Stimulated activated CD8-positive, alpha-beta memory T cell treated with anti-CD3 and anti-CD28 coated beads, Interleukin-7, amount 100 ng/mL, for 1 hour (primary cell): ENCODE measurements at regions not wholly inside any gene's neighbourhood (a gene's known extent, or its start where the extent isn't known, plus 50 kb on each side); places are given as distances from the start of the nearest gene placed in this dataset.

Experiments used
- DNase-seq, 2 donors: peaks; one replicate each; pipeline ENCODE4 v3.0.0-alpha.2; 2020; ENCODE audit warnings: low read depth in 2 of 2

DNA sequence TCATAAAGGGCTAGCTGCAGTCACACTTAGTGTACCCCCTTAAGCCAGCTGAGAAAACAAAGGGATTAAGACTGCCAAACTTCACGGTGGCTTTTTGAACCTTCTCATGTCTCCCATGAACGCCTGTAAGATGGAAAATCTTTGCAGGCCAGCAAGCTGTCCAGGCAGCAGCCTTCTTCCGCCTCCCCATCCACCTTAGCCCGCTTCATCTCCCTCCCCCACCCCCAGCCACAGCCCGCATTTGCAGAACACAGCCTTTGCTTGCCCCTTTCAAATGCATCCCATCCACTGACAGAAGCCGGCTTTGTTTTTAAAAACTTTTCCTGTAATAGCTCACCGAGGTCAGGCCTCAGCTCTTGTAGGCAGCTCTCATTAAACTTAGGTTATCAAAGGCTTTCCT lies 113.8 kb upstream of the FAM9B start:
- no peak for DNase-seq

DNA sequence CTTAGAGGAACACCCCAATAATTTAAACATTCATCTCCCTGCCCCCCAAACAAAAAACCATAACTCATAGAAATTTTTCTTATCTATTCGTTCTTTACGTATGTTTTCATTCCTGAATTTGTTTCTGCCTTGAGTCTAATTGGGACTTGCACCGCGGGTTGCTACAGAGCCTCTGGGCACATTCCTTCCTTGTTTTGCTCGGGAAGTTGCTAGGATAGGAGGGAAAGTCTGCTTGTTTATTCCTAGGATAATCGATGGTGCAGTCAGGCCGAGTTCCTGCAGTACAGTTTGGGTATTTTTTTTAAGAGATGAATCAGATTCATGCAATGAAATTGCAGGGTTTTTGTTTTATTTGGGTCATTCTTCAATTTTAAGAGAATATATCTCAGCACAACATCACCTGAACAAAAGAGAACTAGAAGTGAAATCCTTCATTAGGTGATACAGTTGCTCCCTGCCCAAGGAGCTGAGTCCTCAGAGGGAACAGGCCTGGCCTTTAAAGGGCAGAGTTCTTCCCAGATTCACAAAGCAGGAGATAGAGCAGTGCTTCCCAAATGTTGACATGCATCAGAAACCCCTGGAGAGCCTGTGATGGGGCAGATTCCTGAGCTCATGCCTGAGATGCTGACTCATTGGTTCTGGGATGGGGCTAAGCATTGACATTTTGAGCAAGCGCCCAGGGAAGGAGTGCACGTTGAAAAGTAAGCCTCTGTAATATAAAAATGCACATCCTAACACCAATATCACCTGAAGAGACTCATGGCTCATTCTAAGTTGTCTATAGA lies 114.9 kb upstream of the FAM9B start:
- no peak for DNase-seq

DNA sequence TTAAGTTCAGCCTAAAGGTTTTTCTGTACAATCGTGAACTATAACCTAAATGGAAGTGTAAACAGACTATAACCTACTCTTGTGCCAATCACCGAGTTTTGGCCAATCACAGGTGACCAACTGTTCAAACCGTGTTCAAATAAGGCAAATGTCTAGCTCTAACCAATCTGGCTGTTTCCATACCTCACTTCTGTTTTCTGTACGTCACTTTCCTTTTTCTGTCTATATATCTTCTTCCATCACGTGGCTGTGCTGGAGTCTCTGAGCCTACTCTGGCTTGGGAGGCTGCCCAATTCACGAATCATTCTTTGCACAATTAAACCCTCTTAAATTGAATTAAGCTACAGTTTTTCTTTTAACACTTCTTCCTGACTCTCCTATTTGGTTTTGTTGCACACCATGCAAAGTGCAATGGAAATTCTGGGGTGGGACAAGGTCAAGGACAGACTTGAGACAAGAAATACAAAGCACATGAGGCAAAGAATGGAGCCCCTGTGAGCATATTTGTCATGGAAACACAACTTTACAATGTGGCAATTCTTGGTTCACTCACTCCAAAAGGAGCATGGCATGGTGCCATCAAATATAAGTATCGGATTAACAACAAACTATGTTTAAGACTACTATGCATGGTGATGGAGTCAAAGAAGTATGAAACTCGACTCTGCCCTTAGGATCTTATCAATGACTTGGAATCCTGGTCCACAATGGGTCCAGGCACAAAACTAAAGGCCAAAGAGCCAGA lies 115.7 kb upstream of the FAM9B start:
- DNase-seq, result no peak

DNA sequence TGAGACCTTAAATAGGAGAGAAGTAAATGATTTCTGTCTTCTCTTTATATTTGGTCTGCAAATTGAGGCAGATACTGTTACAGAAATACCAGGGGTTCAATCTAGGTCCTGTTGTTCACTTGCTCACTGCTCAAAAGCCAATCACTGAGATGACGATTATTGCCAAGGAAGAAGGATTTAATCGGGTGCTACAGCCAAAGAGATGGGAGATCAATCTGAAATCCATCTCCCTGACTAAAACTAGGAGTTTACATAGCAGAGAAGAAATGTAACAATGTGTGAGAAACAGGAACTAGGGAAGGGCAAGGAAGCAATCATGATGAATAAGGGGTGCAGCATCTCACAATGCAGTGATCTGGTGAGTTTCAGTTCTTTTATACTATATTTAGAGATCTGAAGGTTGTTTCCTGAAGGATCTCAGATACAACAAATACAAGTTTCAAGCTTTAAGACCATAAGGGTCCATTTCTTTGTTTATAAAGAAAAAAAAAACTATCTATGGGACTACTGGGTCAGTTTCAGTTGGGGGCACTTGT lies 117.9 kb upstream of the FAM9B start:
- no peak for DNase-seq

- DNase-seq, result no peak
Measured at GRCh38 chrX:9153300-9153699, 119.4 kb upstream of the FAM9B start.

GRCh38 chrX:9158611-9159010 lies 124.7 kb upstream of the FAM9B start:
- no peak for DNase-seq

DNA sequence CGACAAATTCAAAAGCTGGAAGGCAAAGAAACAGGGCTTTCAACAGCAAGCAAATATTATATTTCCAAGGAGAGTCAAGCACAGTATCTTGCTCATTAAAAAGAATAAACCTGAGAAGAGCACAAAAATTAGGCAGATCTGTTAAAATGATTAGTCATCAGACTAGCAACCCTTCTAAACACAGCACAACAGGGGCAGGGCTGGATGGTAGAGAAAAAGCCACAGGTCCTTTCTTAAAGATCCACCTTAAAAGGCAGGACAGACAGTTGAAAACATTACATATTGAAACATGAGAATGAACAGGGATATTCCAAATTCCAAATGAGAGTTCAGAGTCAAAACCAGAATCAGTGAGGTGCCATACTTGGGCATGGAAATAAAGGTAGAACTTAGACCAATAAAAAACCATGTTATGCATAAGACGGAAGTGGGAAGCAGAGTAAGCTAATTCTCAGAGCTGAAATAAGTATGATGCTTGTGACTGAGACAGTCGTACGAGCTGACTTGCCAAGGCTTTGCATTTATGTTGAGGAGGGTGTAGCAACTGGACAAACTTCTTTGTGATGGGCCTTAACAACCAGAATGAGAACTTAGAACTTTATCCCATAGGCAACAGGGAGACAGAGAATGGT lies 126.9 kb upstream of the FAM9B start:
- DNase-seq, result no peak

GRCh38 chrX:9162698-9163097 lies 128.8 kb upstream of the FAM9B start:
- no peak for DNase-seq

GRCh38 chrX:9163214-9163709 lies 129.3 kb upstream of the FAM9B start:
- no peak for DNase-seq

GRCh38 chrX:9164086-9164485 lies 130.2 kb upstream of the FAM9B start:
- DNase-seq, result no peak

GRCh38 chrX:9164533-9165426 lies 130.9 kb upstream of the FAM9B start:
- no peak for DNase-seq

GRCh38 chrX:9166584-9166944 lies 132.6 kb upstream of the FAM9B start:
- DNase-seq, result no peak

DNA sequence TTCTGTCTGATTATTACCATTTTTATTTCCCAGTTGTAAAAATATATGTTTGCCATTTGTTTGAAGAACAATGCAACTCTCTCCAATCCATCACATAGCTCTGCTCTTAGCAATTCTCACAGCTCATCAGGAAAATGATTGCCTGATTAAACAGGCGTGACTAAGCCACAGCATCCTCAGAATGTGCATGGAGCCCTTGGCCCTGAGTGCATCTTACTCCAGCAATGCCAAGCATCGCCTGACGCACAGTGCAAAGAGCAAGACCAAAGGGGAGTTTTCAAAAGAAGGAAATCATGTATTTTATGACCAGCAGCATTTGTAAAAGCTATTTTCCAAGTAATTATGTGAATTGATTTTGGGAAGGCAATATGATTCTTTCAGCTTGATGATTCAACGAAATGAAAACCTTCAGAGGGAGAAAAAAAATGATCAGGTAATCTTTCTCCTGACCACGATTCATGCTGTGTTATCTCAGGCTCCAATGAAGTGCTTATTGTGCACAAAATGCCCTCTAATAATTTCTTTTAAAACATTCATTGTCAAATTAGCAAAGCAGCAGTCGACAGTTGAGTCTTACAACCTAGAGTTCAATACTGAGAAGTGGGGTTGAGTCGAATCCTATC lies 138.0 kb upstream of the FAM9B start:
- DNase-seq, result no peak

DNA sequence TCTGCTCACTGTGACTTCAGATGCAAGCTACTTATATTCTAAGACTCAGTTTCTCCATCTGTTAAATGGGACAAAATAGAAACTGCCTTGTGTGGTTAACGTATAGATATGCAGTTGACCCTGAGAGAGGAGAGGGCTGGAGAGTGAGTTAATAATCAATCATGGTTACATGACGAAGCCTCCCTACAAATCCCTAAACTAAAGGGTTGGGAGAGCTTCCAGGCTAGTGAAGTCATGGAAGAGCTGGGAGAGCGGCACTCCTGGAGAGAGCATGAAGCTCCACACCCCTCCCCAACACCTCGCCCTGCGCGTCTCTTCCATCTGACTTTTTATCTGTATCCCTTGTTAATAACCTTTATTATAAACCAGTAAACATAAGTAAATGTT lies 138.5 kb upstream of the FAM9B start:
- DNase-seq, result no peak

GRCh38 chrX:9180623-9181022 lies 146.7 kb upstream of the FAM9B start:
- DNase-seq, result no peak

GRCh38 chrX:9182041-9182440 lies 148.1 kb upstream of the FAM9B start:
- no peak for DNase-seq

DNA sequence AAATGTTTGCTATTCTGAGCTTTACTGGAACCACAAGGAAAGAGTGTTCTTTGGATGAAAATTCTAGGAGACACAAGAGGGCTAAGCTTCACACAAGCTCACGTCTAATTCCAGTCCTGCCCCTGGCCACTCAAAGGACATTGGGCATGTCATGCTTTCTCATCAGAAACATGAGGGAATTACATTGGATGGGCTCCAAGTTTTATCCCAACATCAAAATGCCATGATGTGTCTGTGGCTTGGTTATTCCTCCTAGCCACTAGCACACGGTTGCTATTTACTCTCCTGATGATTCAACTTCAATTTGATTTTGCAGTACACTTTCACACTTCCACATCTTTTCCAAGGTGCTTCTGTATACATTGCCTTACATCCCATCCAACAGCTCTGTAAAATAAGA lies 149.6 kb upstream of the FAM9B start:
- DNase-seq, result no peak

DNA sequence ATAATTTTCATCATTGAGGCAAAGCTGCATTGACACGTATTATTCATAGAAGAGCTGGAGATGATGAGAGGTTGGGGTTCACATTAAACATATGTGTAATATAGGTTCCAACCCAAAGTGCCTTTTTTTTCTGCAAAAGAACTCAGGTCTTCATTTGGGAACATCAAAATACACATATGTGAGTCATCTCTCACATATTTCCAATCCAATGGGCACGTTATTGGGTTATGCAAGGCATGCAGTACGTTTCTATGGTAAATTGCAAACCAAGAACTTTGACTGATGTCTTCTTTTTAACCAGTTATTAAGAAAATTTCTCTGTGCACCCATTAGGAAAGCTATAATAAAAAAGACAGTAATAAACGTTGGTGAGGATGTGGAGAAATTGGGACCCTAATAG lies 150.3 kb upstream of the FAM9B start:
- no peak for DNase-seq

DNA sequence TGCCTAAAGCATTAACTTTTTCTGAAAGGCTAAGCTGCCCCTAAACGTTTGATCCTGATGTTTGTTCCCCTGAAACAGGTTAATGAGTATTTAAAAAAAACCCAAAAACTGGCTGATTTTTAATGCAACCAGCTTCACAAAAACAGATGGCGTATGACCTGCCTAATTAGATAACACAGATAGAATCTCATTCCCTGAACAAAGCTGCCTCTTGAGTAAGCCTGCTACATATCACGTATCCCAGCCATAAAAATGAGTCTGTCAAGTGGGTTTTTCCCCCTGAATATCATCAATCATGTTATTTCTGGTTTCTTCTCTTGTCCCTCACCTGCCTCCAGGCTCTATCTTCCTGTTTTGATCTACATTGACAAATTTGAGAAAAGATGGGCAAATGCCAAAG lies 154.2 kb upstream of the FAM9B start:
- no peak for DNase-seq

GRCh38 chrX:9189286-9189685 lies 155.4 kb upstream of the FAM9B start:
- DNase-seq, result no peak

DNA sequence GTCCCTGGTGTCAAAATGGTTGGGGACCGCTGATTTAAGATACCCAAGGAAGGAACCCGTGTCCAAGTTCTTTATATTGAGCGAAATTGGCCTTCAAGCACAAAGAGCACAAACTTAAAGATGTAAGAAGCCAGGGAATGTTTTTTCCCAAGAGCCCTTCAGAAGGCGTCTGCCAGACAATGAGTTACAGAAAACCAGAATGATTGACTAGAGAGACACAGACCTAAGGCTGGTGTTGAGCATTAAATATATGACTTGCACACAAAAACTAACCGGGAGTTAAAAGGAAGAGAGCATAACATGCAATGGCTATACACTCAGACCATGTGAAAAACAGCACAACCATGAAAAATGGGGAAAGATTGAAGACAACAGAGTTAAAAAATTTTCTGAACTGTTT lies 157.5 kb upstream of the FAM9B start:
- DNase-seq, result no peak
